Left lung (tissue), 4 donors: ENCODE measurements at regions not wholly inside any gene's neighbourhood (a gene's known extent, or its start where the extent isn't known, plus 50 kb on each side); places are given as distances from the start of the nearest gene placed in this dataset.

ENCODE experiments used
- ATAC-seq: fragments of 200-7000 bp; cut with Tn5 transposase; one replicate; pipeline ENCODE4 v1.9.1; 2020; ENCODE audit warnings: moderate library complexity
- DNase-seq, 4 donors: peaks; one replicate each; pipeline ENCODE4 v3.0.0-alpha.2; 2013 to 2020
- H3K27ac ChIP-seq, 2 donors: fragments of 200-600 bp; sonication (generic) in 1 of 2; one replicate each; pipeline versions ENCODE4 v1.5.0 to v1.8.0; 2020 to 2021
- H3K27me3 ChIP-seq, 2 donors: fragments of 200-600 bp; sonication (generic) in 1 of 2; one replicate each; pipeline versions ENCODE4 v1.5.0 to v1.8.0; 2020 to 2021
- H3K36me3 ChIP-seq, 2 donors: fragments of 200-600 bp; sonication (generic) in 1 of 2; one replicate each; pipeline versions ENCODE4 v1.5.0 to v1.8.0; 2020 to 2021
- H3K4me1 ChIP-seq, 2 donors: fragments of 200-600 bp; one replicate each; pipeline ENCODE4 v1.8.0; 2021
- H3K4me3 ChIP-seq, 2 donors: fragments of 200-600 bp; sonication (generic) in 1 of 2; one replicate each; pipeline versions ENCODE4 v1.5.0 to v1.8.0; 2020 to 2021; ENCODE audit warnings: mild to moderate bottlenecking in 1 of 2
- H3K9me3 ChIP-seq, 2 donors: fragments of 200-600 bp; sonication (generic) in 1 of 2; one replicate each; pipeline versions ENCODE4 v1.5.0 to v1.8.0; 2020 to 2021
- CTCF ChIP-seq, 2 donors: fragments of 200-600 bp; sonication (generic) in 1 of 2; IDR thresholded peaks; one replicate each; pipeline versions ENCODE4 v1.5.0 to v1.8.0; 2021; ENCODE audit warnings: antibody characterized with exemption in 2 of 2
- intact Hi-C, 2 donors: fragments of 100-400 bp; cut with DNase I; formaldehyde crosslinking; loops; one replicate each; pipeline versions ENCODE4 v1.11.2 to v1.14.2; 2022
- donor health status: DM: no; HTN: yes; CAD: no.
- donor health status: DM: no; HTN: no; CAD: no.

- intact Hi-C loops: no loop called here
- TF ChIP-seq CTCF (IDR thresholded peaks at IDR 0.05): no peak
- no peaks in the 10 kb centered on the region for H3K9me3 ChIP-seq
- no peak for DNase-seq
- peaks cover 0 to 8% of the 10 kb centered on the region in 2 donors for H3K4me1 ChIP-seq
- H3K36me3 ChIP-seq: no peaks in the 10 kb centered on the region
- peak overlapping the region in 1 of 2 donors; percentile 13 for H3K4me3 ChIP-seq
- peak overlapping the region in 1 of 2 donors; percentile 42 for H3K27ac ChIP-seq
- H3K27me3 ChIP-seq: no peaks in the 10 kb centered on the region
- peak; percentile 40 for ATAC-seq
Observed at GRCh38 chr3:159910991-159911663, 77.5 kb upstream of the IL12A start.

DNA sequence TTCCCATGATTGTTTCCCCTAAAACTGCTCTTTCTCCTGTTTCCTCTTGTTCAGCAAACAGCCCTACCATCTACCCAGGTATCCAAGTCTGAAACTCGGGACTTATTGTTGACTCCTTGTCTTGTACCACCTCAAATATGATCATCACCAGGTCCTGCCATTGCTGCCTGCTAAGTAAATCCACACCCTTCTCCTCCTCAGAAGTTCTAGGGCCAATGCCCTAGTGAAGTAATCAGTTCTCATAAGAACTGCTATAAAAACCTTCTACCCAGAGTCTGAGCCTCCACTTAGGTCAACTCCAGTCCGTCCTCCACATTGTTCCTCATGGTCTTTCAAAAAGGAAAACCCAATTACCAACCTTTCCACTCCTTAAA is 77.0 kb upstream of the IL12A start:
- H3K4me3 ChIP-seq: peak overlapping the region in 1 of 2 donors; percentile 13
- H3K9me3 ChIP-seq: no peaks in the 10 kb centered on the region
- H3K27me3 ChIP-seq: no peaks in the 10 kb centered on the region
- no peaks in the 10 kb centered on the region for H3K36me3 ChIP-seq
- no peak for DNase-seq
- H3K4me1 ChIP-seq: peaks cover 0 to 8% of the 10 kb centered on the region in 2 donors
- intact Hi-C loops: no loop called here
- peak overlapping the region in 1 of 2 donors; percentile 42 for H3K27ac ChIP-seq
- TF ChIP-seq CTCF (IDR thresholded peaks at IDR 0.05): no peak
- ATAC-seq: no peak

DNA sequence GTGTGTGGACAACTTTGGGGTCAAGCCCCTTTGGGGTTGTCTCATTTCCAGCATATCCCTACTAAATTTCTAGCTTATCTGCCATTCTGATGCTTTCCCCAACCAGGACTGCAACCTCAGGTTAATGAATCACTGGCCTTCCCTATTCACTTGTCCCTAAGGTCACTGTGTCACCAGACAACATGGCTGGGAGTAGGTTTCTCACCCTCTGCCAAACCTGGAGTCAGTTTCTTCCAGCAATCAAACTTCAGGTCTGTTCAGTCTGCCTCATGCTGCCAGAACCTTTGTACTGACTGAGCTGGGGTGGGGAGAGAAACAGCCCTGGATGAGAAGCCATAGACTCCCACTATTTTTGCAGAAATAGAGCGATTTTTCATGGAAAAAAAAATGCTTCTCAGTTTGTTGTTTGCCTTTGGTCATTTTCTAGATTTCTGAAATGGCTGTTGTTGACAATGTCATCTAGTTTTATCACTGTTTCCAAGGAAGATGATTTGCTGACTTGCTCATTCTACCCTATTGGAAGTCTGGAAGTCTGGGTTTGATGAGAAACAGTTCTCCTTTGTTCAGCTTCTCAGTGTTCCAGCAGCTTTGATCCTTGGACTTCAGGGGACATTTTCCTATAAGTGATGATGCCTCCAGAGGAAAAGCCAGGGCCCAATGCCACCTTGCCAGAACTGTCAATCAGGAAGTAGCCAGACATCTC is 74.8 kb upstream of the IL12A start:
- Histone ChIP-seq H3K36me3 (no peaks in the 10 kb centered on the region), H3K4me3 (no peak overlapping the region), H3K9me3 (no peaks in the 10 kb centered on the region), H3K27ac (no peak overlapping the region), H3K27me3 (no peaks in the 10 kb centered on the region), H3K4me1 (peaks cover 0 to 8% of the 10 kb centered on the region in 2 donors)
- no peak for TF ChIP-seq CTCF (IDR thresholded peaks at IDR 0.05)
- intact Hi-C loops: no loop called here
- no peak for DNase-seq
- no peak for ATAC-seq

DNA sequence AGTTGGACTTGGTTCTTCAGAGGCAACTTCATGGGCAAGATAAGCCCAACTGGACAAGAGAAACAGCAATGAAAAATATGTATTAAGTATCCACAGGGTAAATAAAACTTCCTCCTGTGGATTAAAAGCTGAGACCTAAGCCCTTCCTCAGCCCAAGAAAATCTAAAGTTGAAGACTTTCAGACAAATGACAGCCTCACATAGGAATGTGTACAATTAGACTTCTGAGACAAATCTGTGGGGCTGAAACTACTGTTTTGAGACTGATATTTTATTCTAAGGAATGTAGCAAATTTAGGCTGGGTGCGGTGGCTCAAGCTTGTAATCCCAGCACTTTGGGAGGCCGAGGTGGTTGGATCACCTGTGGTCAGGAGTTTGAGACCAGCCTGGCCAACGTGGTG is 74.2 kb upstream of the IL12A start:
- Histone ChIP-seq H3K27ac (no peak overlapping the region), H3K4me3 (no peak overlapping the region), H3K4me1 (peaks cover 0 to 8% of the 10 kb centered on the region in 2 donors), H3K27me3 (no peaks in the 10 kb centered on the region), H3K36me3 (no peaks in the 10 kb centered on the region), H3K9me3 (no peaks in the 10 kb centered on the region)
- TF ChIP-seq CTCF (IDR thresholded peaks at IDR 0.05): no peak
- intact Hi-C loops: no loop called here
- DNase-seq: no peak
- ATAC-seq: no peak

DNA sequence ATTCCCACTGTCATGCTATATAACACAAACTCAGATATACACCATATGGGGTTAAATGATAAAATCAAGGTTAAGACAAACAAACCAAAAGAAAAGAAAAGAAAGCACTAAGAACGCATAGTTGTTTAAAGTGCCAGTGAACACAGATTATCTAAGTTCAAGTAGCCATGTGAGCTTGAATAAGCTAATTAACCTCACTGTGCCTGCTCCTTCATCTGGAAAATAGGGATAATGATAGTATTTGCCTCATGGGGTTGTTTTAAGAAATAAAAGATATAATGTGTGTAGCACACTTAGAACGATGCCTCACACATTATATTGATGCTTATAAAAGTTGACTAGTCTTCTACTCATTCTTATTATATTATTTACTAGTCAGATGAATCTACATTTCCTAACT is 72.6 kb upstream of the IL12A start:
- Histone ChIP-seq H3K27ac (no peak overlapping the region), H3K36me3 (no peaks in the 10 kb centered on the region), H3K9me3 (no peaks in the 10 kb centered on the region), H3K27me3 (no peaks in the 10 kb centered on the region), H3K4me3 (no peak overlapping the region), H3K4me1 (peaks cover 0 to 6% of the 10 kb centered on the region in 2 donors)
- intact Hi-C loops: no loop called here
- no peak for DNase-seq
- TF ChIP-seq CTCF (IDR thresholded peaks at IDR 0.05): no peak
- ATAC-seq: no peak
